AG10803 (cell line): ENCODE measurements at regions not wholly inside any gene's neighbourhood (a gene's known extent, or its start where the extent isn't known, plus 50 kb on each side); places are given as distances from the start of the nearest gene placed in this dataset.

Experiments
- DNase-seq: peaks from one replicate; pipeline ENCODE4 v3.0.0; 2010; ENCODE audit warnings: low read depth
- H3K4me3 ChIP-seq: 2 replicates; pipeline ENCODE4 v1.5.1; 2011; ENCODE audit warnings: mild to moderate bottlenecking, low read length, control low read depth
- TF ChIP-seq, protein P1 (sequence below): conservative IDR thresholded peaks from 2 replicates; pipeline ENCODE4 v1.5.1; 2011; ENCODE audit warnings: mild to moderate bottlenecking, low read length, control low read depth, inconsistent platforms

DNA sequence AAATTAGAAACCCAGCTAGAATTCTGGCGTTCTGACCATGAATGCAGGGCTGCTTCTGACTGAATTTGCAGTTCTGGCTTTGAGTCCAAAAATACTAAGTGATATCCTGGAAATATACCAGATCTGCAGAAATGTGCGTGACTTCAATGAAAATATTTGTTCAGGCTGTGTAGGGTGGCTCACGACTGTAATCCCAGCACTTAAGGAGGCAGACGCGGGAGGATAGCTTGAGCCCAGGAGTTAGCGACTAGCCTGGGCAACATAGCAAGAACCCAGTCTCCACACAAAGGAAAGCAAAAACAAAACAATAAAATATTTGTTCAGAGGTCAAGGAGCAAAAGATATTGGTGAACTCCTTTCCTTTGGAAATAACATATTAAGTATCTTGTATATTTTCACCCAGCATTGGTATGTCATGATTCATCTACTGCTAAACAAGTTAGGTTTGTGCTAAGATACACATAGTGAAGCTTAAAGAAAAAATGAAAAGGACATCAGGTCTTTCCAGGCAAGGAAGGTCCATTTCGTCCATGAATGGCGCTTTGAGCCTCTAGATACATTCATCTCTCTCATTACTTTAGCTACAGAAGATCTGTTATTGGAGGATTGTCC, 239.2 kb downstream of the CMPK2 start:
- DNase-seq: no peak
- H3K4me3 ChIP-seq: no peak overlapping the region
- TF ChIP-seq, protein P1, sequence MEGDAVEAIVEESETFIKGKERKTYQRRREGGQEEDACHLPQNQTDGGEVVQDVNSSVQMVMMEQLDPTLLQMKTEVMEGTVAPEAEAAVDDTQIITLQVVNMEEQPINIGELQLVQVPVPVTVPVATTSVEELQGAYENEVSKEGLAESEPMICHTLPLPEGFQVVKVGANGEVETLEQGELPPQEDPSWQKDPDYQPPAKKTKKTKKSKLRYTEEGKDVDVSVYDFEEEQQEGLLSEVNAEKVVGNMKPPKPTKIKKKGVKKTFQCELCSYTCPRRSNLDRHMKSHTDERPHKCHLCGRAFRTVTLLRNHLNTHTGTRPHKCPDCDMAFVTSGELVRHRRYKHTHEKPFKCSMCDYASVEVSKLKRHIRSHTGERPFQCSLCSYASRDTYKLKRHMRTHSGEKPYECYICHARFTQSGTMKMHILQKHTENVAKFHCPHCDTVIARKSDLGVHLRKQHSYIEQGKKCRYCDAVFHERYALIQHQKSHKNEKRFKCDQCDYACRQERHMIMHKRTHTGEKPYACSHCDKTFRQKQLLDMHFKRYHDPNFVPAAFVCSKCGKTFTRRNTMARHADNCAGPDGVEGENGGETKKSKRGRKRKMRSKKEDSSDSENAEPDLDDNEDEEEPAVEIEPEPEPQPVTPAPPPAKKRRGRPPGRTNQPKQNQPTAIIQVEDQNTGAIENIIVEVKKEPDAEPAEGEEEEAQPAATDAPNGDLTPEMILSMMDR: no peak

DNA sequence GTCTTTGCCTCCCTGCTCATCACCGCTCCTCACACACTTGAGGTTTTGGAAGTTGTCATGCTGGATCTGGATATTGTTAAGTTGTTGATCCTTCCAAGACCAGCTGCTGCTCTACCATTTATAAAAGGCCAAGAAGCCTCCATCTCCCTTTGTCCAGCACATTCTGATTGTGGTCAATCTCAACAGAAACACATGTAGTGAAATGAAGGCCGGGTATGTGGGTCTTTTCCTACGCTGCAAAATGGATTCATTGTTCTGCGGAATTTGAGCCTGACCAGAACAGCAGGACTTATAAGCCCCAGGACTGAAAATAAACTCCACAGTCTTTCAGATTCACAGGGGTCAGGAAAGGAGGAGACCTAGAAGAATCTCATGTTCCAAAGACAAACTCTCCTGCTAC, 238.4 kb downstream of the CMPK2 start:
- no peak for DNase-seq
- TF ChIP-seq, protein P1: no peak
- H3K4me3 ChIP-seq: no peak overlapping the region

DNA sequence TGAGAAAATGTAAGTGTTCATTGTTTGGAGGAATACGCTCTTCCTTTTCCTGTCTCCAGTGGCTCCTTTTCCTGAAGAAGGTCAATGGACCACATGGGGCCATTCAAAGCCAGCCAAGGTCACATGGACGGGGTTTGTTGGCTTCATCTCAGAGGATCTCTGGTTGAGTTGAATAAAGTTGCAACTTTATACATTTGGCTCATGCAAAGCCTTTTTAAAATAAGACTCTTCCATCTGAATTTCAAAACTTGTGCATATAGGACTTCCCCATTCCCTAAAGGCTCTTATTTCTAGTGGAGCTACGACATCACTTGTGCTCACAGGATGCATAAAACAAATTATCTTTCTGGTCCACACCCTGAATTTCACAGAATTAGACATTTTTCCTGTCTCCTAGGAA, 235.5 kb downstream of the CMPK2 start:
- no peak for DNase-seq
- TF ChIP-seq, protein P1: no peak
- H3K4me3 ChIP-seq: no peak overlapping the region

DNA sequence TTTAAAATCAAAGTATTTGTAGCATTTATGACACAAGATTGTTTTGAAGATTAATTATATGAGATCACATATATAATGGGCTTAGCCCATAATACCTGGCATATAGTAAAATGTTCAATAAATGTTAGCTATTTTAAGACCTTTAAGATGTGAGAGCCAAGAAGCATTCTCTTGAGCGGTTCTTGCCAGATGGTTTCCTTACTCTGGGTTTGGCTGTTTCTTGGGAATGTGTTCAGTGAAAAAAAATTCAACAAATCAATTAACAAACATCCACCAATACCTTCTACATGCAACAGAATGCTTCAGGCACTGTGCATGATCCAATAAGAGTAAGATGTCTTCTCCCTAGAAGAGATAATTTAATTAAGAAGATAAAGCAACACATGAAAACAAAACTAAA, 230.4 kb downstream of the CMPK2 start:
- no peak for DNase-seq
- TF ChIP-seq, protein P1: no peak
- no peak overlapping the region for H3K4me3 ChIP-seq

DNA sequence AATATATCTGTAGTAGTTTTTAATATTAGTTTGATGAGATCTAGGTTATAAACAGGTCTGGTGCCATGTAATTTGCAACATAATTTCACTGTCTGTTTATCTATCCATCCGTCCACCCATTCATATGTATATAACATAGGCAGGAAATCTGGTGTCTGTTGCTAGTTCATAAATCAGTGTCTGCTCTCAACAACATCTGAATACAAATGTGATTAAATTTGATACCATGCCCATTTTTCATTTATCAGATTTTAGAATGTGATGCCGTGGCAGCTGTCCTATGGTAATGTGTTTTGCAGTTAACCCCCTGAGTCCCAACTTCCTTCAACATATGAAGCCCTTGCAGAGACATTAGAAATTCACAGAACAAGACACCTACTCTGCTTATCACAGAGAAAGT, 228.4 kb downstream of the CMPK2 start:
- no peak for DNase-seq
- TF ChIP-seq, protein P1: no peak
- H3K4me3 ChIP-seq: no peak overlapping the region

DNA sequence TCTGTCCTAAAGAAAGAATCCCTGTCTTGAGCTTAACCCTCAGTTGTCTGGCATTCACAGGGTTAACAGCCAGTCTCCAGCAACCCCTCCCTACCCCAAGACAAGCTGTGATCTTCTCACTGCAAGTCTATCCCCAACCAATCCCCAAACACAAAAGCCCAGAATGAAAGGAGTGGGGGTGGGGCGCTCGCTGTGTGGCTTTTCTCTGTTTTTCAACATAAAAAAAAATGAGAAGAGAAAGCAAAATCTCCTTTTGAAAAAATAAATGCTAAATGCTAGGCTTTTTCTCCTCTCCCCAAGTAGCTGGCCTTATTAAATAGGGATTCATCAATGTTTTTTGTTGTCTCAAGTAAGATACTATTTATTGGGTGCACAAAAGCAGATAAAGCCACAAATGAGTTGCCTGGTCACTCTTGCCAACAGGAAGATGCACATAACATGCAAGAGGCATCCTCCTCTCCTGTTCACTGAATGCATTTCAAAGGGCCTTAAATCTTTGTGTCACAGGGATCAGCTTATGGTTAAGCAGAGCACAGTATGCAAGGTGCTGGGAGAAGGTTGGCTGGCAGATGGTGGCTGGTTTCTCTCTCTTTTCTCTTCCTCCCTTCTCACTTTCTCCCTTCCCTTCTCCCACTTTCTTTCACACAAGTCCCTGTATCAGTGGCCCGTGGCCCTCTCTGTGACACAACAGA, 225.6 kb downstream of the CMPK2 start:
- H3K4me3 ChIP-seq: no peak overlapping the region
- no peak for DNase-seq
- TF ChIP-seq, protein P1: no peak

DNA sequence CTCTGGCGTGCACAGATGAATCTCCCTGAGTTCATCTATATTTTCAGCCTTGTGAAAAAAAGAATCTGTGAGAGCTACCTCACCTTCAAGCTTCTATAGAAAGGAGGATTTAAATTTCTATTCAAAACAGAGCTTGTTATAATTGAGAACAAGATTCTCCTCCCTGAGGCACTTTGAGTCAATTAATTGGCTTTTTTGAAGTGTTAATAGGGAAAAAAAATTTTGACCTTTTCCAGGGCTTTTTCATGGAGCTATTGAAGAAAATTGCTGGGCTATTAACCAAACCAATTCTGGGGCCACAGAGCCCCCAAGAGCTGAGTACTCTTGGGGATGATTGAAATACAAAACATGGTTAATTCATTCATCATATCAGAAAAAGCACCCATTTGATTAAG, 225.1 kb downstream of the CMPK2 start:
- no peak for DNase-seq
- TF ChIP-seq, protein P1: no peak
- no peak overlapping the region for H3K4me3 ChIP-seq
